ENCODE measurements at regions not wholly inside any gene's neighbourhood (a gene's known extent, or its start where the extent isn't known, plus 50 kb on each side); places are given as distances from the start of the nearest gene placed in this dataset.

- no peak overlapping the region for H3K4me3 Mint-ChIP-seq (ENCODE audit: unreplicated experiment)
- DNase-seq (ENCODE audit: low spot score): no peak
- H3K36me3 Mint-ChIP-seq (ENCODE audit: low read depth): no peaks in the 10 kb centered on the region
- no peaks in the 10 kb centered on the region for H3K27me3 Mint-ChIP-seq (ENCODE audit: low read depth)
- peaks cover 9% of the 10 kb centered on the region for H3K9me3 Mint-ChIP-seq (ENCODE audit: low read depth)
- H3K4me1 Mint-ChIP-seq (ENCODE audit: low read depth): peaks cover 17% of the 10 kb centered on the region
- H3K27ac Mint-ChIP-seq (ENCODE audit: unreplicated experiment): no peak overlapping the region
- TF ChIP-seq, protein P1, sequence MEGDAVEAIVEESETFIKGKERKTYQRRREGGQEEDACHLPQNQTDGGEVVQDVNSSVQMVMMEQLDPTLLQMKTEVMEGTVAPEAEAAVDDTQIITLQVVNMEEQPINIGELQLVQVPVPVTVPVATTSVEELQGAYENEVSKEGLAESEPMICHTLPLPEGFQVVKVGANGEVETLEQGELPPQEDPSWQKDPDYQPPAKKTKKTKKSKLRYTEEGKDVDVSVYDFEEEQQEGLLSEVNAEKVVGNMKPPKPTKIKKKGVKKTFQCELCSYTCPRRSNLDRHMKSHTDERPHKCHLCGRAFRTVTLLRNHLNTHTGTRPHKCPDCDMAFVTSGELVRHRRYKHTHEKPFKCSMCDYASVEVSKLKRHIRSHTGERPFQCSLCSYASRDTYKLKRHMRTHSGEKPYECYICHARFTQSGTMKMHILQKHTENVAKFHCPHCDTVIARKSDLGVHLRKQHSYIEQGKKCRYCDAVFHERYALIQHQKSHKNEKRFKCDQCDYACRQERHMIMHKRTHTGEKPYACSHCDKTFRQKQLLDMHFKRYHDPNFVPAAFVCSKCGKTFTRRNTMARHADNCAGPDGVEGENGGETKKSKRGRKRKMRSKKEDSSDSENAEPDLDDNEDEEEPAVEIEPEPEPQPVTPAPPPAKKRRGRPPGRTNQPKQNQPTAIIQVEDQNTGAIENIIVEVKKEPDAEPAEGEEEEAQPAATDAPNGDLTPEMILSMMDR (IDR thresholded peaks at IDR 0.05): no peak
Measured at GRCh38 chr7:15863951-15864625, 177.6 kb upstream of the MEOX2 start.

GRCh38 chr7:15862781-15863165 is 176.3 kb upstream of the MEOX2 start:
- no peaks in the 10 kb centered on the region for H3K27me3 Mint-ChIP-seq (ENCODE audit: low read depth)
- no peaks in the 10 kb centered on the region for H3K36me3 Mint-ChIP-seq (ENCODE audit: low read depth)
- H3K27ac Mint-ChIP-seq (ENCODE audit: unreplicated experiment): peak overlapping the region; percentile 77
- no peak overlapping the region for H3K4me3 Mint-ChIP-seq (ENCODE audit: unreplicated experiment)
- TF ChIP-seq, protein P1 (IDR thresholded peaks at IDR 0.05): no peak
- peaks cover 9% of the 10 kb centered on the region for H3K9me3 Mint-ChIP-seq (ENCODE audit: low read depth)
- peaks cover 17% of the 10 kb centered on the region for H3K4me1 Mint-ChIP-seq (ENCODE audit: low read depth)
- no peak for DNase-seq (ENCODE audit: low spot score)

DNA sequence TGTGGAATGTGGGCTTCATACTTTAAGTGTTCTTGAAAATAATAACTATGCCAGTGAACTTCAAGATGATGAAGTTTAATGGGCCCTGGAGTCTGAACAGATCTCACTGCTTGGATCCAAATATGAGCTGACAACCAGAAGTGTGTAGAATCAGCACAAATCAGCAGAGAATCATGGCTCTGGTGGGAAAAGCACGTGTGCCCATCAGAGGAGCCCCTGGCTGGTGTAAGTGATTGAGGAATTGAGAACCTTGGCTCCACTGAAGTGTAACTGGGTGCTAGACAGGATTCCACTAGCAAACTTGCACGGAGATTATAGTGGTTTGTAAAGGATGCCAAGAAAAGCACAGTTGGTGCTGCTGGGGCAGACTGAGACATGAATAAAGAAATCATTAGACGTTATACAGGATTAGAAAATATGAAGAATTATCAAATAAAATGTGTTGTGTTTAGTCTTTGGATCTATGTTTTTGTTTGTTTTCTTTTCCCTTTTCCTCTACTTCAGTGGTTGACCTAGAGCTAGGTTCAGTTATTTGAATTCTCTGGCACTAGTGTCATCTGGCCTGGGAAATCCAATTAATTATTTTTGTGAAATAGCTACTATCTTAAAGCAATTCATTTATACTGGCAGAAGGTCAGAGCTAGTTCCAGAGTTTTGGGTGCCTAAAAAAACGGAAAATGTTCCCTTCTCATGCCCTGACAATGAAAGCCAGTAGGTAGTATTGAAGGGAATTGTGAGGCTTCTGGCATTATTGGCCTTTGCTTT is 175.7 kb upstream of the MEOX2 start:
- DNase-seq (ENCODE audit: low spot score): no peak
- Mint-ChIP-seq H3K27ac (ENCODE audit: unreplicated experiment) (peak overlapping the region; percentile 77), H3K36me3 (ENCODE audit: low read depth) (no peaks in the 10 kb centered on the region), H3K4me3 (ENCODE audit: unreplicated experiment) (no peak overlapping the region), H3K27me3 (ENCODE audit: low read depth) (no peaks in the 10 kb centered on the region), H3K4me1 (ENCODE audit: low read depth) (peaks cover 17% of the 10 kb centered on the region), H3K9me3 (ENCODE audit: low read depth) (peaks cover 9% of the 10 kb centered on the region)
- TF ChIP-seq, protein P1 (IDR thresholded peaks at IDR 0.05): no peak

- peaks cover 29% of the 10 kb centered on the region for H3K4me1 Mint-ChIP-seq (ENCODE audit: low read depth)
- TF ChIP-seq, protein P1 (IDR thresholded peaks at IDR 0.05): no peak
- H3K9me3 Mint-ChIP-seq (ENCODE audit: low read depth): peaks cover 9% of the 10 kb centered on the region
- H3K27me3 Mint-ChIP-seq (ENCODE audit: low read depth): no peaks in the 10 kb centered on the region
- no peak overlapping the region for H3K27ac Mint-ChIP-seq (ENCODE audit: unreplicated experiment)
- DNase-seq (ENCODE audit: low spot score): no peak
- H3K36me3 Mint-ChIP-seq (ENCODE audit: low read depth): no peaks in the 10 kb centered on the region
- no peak overlapping the region for H3K4me3 Mint-ChIP-seq (ENCODE audit: unreplicated experiment)
Measured at GRCh38 chr7:15860264-15860949, 173.9 kb upstream of the MEOX2 start.

DNA sequence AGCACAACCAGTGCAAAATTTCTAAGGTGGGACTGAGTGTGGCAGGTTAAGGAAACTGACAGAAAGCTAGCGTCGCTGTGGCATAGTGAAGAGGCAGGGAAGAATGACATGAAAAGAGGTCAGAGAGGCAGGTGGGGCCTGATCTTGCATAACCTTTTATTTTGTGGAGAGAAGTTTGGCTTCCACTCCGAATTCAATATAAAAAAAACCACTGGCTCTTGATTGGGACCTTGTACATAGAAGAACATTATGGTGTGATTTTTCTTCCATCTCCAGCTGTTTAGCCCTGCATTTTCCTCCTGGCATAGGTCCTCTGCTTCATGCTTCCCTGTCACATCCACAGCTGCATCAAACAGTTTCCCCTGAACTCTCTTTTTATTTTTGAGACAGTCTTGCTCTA is 170.5 kb upstream of the MEOX2 start:
- no peak for DNase-seq (ENCODE audit: low spot score)
- TF ChIP-seq, protein P1 (IDR thresholded peaks at IDR 0.05): no peak
- no peak overlapping the region for H3K27ac Mint-ChIP-seq (ENCODE audit: unreplicated experiment)
- H3K4me1 Mint-ChIP-seq (ENCODE audit: low read depth): peaks cover 38% of the 10 kb centered on the region
- no peaks in the 10 kb centered on the region for H3K27me3 Mint-ChIP-seq (ENCODE audit: low read depth)
- H3K9me3 Mint-ChIP-seq (ENCODE audit: low read depth): peaks cover 4% of the 10 kb centered on the region
- H3K4me3 Mint-ChIP-seq (ENCODE audit: unreplicated experiment): no peak overlapping the region
- no peaks in the 10 kb centered on the region for H3K36me3 Mint-ChIP-seq (ENCODE audit: low read depth)

All from chondrocyte (in vitro differentiated cells).